Thoracic aorta (tissue), 2 donors: ENCODE measurements at regions not wholly inside any gene's neighbourhood (a gene's known extent, or its start where the extent isn't known, plus 50 kb on each side); places are given as distances from the start of the nearest gene placed in this dataset.
"Not testable (repeated sequence)": the region's sequence is repeated elsewhere in the genome, so short reads cannot be mapped to it uniquely, and the experiment has no call there.

Source experiments
- ATAC-seq: fragments of 150-250 bp; one replicate; pipeline ENCODE4 v1.8.0; 2017; ENCODE audit warnings: low read depth; ENCODE audit not compliant: insufficient number of reproducible peaks, low FRiP score
- DNase-seq: peaks from one replicate; pipeline ENCODE4 v3.0.0-alpha.2; 2020; ENCODE audit warnings: low spot score
- H3K27ac ChIP-seq, 2 donors: fragments of 200-600 bp; sonication (generic); 1 replicate in 1 of 2; 2 replicates in 1 of 2; pipeline ENCODE4 v1.5.1; 2016; ENCODE audit warnings: mild to moderate bottlenecking in 2 of 2, moderate library complexity in 2 of 2
- H3K27me3 ChIP-seq: fragments of 200-600 bp; sonication (generic); replicated peaks from 2 replicates; pipeline ENCODE4 v1.6.0; 2016; ENCODE audit warnings: mild to moderate bottlenecking; ENCODE audit not compliant: insufficient read depth
- H3K36me3 ChIP-seq: fragments of 200-600 bp; sonication (generic); one replicate; pipeline ENCODE4 v1.5.1; 2016
- H3K4me1 ChIP-seq, 2 donors: fragments of 200-600 bp; sonication (generic); 1 replicate in 1 of 2; 2 replicates in 1 of 2; pipeline versions ENCODE4 v1.5.1 to v1.6.0; 2016; ENCODE audit warnings: low read depth in 2 of 2, mild to moderate bottlenecking in 1 of 2; ENCODE audit not compliant: control insufficient read depth in 1 of 2
- H3K4me3 ChIP-seq: fragments of 200-600 bp; sonication (generic); 2 replicates; pipeline ENCODE4 v1.5.1; 2016; ENCODE audit warnings: mild to moderate bottlenecking
- H3K9me3 ChIP-seq: fragments of 200-600 bp; sonication (generic); 2 replicates; pipeline ENCODE4 v1.5.1; 2016
- TF ChIP-seq, protein P1 (sequence below): fragments of 200-600 bp; sonication (generic); IDR thresholded peaks from one replicate; pipeline ENCODE4 v1.5.1; 2019; ENCODE audit warnings: antibody characterized with exemption

DNA sequence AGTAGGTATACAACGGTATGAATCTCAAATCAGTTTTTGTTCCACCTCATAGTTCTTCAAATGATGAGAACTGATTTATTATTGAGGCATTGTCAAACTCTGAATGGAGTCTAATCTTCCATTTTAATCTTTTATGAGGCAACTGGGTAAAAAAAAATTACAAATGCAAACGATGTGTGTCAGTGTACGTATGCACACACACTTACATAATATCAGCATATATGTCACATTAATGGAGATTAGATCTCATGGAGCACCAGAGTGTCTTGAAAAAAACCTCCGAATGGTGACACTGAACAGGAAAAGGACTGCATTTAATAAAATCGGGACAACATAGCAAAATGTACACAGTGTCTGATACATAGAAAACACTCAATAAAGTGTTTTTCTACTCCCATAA, 842.7 kb downstream of the EFNB2 start:
- H3K27me3 ChIP-seq: no peaks in the 10 kb centered on the region
- H3K27ac ChIP-seq: no peak overlapping the region
- TF ChIP-seq, protein P1, sequence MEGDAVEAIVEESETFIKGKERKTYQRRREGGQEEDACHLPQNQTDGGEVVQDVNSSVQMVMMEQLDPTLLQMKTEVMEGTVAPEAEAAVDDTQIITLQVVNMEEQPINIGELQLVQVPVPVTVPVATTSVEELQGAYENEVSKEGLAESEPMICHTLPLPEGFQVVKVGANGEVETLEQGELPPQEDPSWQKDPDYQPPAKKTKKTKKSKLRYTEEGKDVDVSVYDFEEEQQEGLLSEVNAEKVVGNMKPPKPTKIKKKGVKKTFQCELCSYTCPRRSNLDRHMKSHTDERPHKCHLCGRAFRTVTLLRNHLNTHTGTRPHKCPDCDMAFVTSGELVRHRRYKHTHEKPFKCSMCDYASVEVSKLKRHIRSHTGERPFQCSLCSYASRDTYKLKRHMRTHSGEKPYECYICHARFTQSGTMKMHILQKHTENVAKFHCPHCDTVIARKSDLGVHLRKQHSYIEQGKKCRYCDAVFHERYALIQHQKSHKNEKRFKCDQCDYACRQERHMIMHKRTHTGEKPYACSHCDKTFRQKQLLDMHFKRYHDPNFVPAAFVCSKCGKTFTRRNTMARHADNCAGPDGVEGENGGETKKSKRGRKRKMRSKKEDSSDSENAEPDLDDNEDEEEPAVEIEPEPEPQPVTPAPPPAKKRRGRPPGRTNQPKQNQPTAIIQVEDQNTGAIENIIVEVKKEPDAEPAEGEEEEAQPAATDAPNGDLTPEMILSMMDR: no peak
- H3K9me3 ChIP-seq: no peaks in the 10 kb centered on the region
- no peaks in the 10 kb centered on the region for H3K4me1 ChIP-seq
- ATAC-seq (no peak), DNase-seq (no peak)
- no peaks in the 10 kb centered on the region for H3K36me3 ChIP-seq
- no peak overlapping the region for H3K4me3 ChIP-seq

DNA sequence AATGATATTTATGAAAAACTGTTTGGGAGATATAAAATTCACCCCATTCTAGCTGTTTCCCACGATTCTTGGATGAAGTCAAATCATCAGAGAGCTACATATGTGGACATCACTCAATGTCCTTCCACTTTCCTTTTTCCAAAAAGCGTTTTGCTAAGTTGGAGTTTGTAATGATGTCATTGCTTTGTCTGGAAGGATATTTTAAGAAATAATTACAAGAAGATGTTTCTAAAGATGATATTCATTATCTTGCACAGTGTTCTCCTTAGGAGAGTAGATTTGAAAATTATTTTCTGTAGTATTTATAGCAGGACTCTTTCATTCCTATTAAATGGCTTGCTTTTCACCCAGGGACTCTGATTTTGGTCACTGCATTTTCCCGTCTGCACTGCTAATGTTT, 851.2 kb downstream of the EFNB2 start:
- no peak overlapping the region for H3K4me3 ChIP-seq
- DNase-seq: no peak
- no peaks in the 10 kb centered on the region for H3K4me1 ChIP-seq
- ATAC-seq: no peak
- no peaks in the 10 kb centered on the region for H3K27me3 ChIP-seq
- H3K36me3 ChIP-seq: no peaks in the 10 kb centered on the region
- H3K27ac ChIP-seq: no peak overlapping the region
- TF ChIP-seq, protein P1: no peak
- H3K9me3 ChIP-seq: no peaks in the 10 kb centered on the region

DNA sequence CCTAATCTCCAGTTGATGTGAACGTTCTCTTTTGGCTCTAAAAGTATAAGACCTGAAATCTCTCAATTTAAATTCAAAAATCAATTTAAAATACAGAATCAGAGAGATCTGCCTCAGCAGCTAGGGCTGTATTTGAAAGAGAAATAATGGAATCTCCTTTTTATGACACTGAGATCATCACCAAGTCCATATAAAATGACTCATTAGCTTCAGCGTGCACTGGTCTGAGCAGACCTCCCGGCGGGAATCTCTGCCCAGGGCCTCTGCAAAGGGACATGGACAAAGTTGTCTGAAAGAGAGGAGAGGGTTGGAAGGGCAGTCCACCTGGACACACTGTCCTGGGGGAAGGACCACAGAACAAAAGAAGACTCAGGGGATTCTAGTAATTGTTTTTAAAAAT, 855.6 kb downstream of the EFNB2 start:
- ATAC-seq (no peak), DNase-seq (no peak)
- H3K27me3 ChIP-seq: no peaks in the 10 kb centered on the region
- H3K9me3 ChIP-seq: no peaks in the 10 kb centered on the region
- no peak overlapping the region for H3K4me3 ChIP-seq
- no peak overlapping the region for H3K27ac ChIP-seq
- TF ChIP-seq, protein P1: no peak
- no peaks in the 10 kb centered on the region for H3K36me3 ChIP-seq
- H3K4me1 ChIP-seq: no peaks in the 10 kb centered on the region

DNA sequence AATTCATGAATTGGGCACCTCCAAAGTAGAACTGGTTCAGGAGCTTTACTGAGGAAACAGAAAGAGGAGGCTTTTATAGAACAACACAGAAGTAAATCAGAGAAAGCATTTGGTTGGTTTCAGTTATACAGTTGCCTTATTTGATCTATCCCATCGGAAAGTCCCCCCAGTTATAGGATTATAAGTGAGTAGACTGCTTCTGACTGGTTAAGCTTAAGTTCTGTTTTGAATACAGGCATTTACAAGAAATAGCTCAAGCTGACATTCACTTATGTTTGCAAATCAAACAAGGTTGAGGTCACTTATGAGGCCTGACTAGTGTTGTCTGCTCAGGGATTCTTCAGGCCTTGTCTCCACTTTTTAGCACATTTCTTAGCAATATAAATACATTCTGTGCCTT, 857.4 kb downstream of the EFNB2 start:
- ATAC-seq: no peak
- TF ChIP-seq, protein P1: no peak
- no peak overlapping the region for H3K27ac ChIP-seq

DNA sequence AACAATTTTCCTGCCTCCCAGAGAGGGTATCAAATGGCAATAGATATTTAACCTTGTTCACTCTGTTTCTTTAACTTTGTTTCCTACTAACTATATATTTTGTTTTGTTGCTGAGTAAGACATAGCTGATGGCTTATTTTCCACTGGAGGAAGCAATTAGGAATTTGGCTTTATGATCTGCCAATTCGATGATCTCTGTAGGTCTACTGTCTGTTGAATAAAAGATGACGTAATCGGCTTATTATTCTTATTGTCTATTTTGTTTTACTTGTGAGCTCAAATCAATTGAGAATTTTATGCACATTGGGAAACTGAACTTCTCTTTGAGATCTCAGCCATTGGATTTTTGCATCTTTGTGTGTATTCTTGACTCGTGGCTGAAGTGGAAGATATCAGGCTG, 862.6 kb downstream of the EFNB2 start:
- DNase-seq (no peak), ATAC-seq (no peak)
- TF ChIP-seq, protein P1: no peak
- Histone ChIP-seq H3K4me1 (no peaks in the 10 kb centered on the region), H3K27ac (no peak overlapping the region), H3K9me3 (no peaks in the 10 kb centered on the region), H3K36me3 (no peaks in the 10 kb centered on the region), H3K4me3 (no peak overlapping the region), H3K27me3 (no peaks in the 10 kb centered on the region)

More for the DNA sequence above, 857.4 kb downstream of the EFNB2 start:
- no peak overlapping the region for H3K4me3 ChIP-seq
- H3K9me3 ChIP-seq: no peaks in the 10 kb centered on the region
- no peaks in the 10 kb centered on the region for H3K27me3 ChIP-seq
- DNase-seq: no peak
- no peaks in the 10 kb centered on the region for H3K4me1 ChIP-seq
- no peaks in the 10 kb centered on the region for H3K36me3 ChIP-seq

DNA sequence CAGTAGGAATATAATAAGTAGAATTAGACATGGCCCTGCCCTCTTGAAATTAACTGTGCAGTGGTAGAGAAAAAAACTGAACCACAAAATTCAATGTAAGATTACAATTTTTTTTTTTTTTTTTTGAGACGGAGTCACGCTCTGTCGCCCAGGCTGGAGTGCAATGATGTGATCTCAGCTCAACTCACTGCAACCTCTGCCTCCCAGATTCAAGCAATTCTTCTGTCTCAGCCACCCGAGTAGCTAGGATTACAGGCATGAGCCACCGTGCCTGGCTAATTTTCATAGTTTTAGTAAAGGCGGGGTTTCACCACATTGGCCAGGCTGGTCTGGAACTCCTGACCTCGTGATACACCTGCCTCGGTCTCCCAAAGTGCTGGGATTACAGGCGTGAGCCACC, 864.3 kb downstream of the EFNB2 start:
- not testable (repeated sequence) for H3K27me3 ChIP-seq, H3K27ac ChIP-seq, H3K4me3 ChIP-seq, H3K9me3 ChIP-seq, H3K4me1 ChIP-seq, DNase-seq, ATAC-seq, H3K36me3 ChIP-seq
